PC-9 (cell line): ENCODE measurements at regions not wholly inside any gene's neighbourhood (a gene's known extent, or its start where the extent isn't known, plus 50 kb on each side); places are given as distances from the start of the nearest gene placed in this dataset.

Experiments used
- CTCF ChIP-seq: fragments of 200-600 bp; sonication (generic); conservative IDR thresholded peaks from 2 replicates; pipeline ENCODE4 v1.6.1; 2017; ENCODE audit warnings: mixed run types, antibody characterized with exemption, mild to moderate bottlenecking, moderate library complexity
- EZH2 ChIP-seq: fragments of 200-600 bp; sonication (generic); IDR thresholded peaks from 2 replicates; pipeline ENCODE4 v1.8.0; 2017; ENCODE audit warnings: antibody characterized with exemption, low read depth

- no peak for TF ChIP-seq CTCF
- TF ChIP-seq EZH2 = no peak
Observed at GRCh38 chr3:84082726-84083125, 876.1 kb upstream of the CADM2 start.
